HG03439 (cell line): ENCODE measurements at regions not wholly inside any gene's neighbourhood (a gene's known extent, or its start where the extent isn't known, plus 50 kb on each side); places are given as distances from the start of the nearest gene placed in this dataset.

ENCODE experiments used
- ATAC-seq: cut with Tn5 transposase; IDR thresholded peaks from one replicate; pipeline ENCODE4 v1.9.1; 2021; ENCODE audit warnings: mild to moderate bottlenecking, moderate library complexity; ENCODE audit not compliant: unreplicated experiment

DNA sequence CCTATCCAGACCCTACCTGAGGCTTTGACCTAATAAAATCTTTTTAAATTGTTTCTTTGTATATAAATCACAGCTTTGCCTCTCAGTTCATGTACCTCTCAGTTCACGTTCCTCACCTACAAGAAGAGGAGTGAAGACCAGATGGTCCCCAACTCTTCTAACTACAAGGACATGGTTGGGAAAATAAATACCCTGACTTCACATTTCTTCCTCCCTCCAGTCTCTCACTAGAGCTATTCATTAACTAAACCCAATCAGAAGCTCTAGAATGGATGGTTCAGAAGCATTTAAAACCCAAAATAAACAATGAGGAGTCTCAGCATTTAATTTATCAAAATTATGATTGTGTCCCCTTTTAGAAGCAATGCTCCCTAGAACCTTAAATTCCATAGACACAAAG lies 97.3 kb upstream of the AGTR1 start:
- ATAC-seq: no peak

DNA sequence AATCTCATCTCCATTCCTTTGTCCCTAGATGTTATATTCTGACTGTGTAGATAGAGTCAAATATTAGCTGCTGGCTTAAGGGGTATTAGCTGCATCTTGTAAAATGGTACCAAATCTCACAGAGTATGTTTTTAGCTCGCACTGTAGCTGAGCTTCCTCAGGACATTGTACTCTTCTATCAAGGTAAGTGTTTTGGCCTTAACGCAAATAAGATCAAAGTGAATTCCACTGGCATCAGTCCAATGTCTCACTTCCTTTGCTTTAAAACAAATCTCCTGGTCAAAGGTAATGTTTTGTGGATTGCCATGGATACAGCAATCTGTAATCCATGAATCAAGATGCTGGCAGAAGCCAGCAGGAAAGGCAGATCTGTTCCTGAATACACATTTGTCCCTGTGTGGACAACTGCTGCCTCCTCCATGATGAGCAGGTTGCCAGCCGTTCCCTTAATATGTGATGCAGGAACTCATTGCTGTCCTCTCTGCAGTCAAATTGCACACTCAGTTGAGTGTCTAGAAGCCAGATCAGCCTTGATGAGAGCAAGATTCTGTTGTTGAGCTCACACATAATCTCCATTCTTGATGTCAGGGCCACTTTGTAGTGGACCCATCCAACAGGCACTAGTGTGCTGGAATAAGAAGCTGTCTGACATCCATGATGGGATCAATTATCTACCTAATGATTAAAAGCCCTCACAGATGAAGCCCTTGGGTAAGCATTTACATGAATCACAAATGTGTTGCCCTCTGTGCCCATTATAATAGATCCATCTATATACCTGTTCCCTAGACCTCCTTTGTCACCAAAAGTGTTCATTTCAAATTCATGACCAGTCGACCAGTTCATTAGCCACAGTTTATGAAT lies 96.6 kb upstream of the AGTR1 start:
- ATAC-seq: no peak

DNA sequence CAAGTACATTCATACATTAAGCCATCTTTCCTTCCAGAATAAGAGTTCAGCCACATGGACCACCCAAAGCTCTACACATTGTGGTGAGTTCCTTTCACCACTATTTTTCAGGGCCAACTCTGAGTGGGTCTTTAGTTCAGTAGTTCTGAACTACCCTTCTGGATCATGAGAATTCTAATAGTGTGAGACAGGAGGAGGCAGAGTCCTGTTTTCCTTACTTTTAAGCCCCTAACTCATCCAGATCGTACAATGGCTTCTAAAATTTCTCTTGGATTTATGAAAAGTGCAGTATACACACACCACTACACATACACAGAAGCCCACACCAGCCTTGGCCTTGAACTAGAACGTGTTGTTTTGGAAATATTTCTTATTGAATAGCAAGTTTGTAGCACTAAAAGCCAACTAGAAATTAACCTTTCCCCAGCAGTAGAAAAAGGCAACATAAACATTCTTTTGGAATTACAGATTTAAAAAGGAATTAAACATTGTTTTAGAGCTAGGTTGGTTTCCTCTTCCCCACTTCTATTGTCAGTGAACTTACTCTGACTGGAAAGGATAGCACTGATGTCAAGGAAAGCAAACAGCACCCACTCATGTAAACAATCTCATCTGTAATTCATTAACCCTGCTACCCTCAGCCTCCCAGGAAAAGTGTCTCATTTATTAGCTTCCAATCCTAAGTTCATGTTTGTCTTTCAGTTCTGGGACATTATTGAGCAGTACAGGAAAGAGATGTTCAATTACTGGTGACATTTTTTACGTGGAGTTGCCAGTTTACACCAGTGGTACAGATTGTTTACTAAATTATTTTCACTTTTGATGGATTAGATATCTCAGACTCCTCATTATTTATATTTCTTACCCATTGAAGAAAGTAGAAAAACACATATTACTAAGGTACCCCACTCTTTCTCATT lies 95.7 kb upstream of the AGTR1 start:
- ATAC-seq: no peak

DNA sequence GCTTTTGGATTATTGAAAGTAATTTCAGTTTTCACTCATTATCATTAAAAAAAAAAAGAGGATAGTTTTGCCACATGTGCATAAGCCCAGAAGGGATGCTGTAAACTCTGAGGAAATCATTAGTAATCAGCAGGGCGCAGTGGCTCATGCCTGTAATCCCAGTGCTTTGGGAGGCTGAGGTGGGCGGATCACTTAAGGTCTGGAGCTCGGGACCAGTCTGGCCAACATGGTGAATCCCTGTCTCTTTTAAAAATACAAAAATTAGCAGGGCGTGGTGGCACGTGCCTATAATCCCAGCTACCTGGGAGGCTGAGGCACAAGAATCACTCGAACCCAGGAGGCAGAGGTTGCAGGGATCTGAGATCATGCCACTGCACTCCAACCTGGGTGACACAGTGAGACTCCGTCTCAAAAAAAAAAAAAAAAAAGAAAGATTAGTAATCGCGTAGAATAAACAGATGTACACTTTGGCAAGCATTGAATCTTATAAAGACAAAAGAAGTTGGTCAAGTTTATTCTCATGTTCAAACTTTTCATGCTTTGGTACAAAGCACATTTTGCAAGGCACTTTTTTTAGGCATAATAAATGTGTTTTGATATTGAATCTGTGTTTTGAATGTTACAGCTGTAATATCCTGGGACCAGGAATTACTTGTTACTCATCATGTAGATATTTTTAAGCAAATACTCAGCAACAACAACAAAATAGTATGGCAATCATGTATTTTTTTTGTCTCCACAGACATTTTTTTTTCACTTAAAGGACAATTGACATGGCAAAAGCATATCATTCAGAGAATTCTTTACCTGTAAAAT lies 93.2 kb upstream of the AGTR1 start:
- no peak for ATAC-seq

DNA sequence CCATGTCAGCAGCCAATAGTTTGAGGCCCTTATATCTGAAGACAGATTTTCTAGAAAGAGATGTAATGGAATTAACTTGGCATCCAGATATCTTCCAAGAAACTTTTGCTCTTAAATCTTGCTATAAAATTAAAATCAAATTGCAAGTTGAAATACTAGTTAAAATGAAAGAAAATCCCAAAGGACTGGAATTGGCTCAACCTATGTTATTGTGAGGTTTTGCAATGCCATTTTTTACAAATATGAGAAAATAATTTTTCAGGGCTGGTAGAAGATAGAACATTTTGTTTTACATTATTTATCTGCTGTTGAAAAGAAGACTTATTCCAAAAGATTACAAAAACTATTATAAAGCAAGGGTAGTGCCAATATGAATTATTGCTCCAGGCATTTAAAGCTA lies 92.2 kb upstream of the AGTR1 start:
- ATAC-seq: no peak

DNA sequence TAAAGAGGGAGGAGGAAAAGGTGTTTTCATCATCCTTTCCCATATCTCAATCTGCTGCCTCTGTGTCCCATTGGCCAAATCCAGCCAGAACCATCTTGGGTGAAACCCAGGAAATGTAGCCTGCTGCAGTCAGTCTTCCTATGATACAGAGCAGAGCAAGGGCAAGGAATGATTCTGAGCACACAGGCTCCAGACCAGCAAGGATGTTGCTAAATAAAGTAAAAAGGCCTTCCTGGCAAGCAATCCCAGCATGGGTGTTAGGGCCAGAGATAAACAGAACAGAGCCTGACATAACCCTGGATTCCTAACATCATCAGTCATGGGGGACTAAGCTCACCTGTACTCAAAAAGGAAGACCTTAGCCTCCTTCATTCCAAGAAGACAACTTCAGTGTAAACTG lies 90.7 kb upstream of the AGTR1 start:
- ATAC-seq: no peak

DNA sequence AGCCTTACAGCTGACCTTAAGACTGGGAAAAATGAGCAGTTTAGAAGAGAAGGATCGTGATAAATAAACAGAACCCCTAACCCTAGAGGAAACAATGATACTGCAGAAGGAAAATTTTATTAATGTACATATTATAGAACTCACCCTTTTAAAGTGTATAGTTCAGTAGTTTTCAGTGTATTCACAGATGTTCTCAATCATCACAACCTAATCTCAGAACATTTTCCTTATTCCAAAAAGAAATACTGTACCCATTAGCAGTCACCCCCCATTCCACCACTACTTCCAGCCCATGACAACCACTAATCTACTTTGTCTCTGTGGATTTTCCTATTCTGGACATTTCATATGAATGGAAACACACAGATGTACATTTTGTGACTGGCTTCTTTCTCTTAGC lies 90.2 kb upstream of the AGTR1 start:
- no peak for ATAC-seq

DNA sequence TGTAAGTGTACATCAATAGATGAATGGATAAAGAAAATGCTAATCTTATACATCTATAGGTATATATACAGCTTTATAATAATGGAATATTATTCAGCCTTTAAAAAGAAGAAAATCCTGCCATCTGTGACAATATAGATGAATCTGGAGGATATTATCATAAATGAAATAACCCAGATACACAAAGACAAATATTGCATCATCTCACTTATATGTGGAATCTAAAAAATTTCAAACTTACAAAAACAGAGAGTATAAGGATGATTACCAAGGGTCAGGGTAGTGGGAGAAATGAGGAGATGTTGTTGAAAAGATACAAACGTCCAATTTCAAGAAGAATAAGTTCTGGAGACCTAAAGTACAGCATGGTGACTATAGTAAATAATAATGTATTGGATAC lies 85.4 kb upstream of the AGTR1 start:
- no peak for ATAC-seq

DNA sequence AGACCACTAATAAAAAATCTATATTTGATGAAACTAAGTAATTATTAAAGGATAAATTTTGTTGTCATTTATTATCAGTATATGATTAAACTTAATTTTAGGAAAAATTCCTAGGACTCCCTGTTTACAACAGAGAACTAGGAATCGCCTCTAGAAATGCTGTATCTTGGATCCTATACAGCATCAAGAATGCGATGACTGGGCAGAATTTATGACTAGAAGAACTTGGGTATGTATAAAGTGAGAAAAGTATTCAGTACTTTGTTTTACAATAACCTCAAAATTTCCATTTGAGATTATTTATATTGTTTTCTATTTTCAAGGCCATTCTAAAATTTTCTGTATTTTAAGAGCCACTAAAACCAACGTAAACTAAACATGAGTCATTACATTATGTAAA lies 82.3 kb upstream of the AGTR1 start:
- ATAC-seq: no peak

DNA sequence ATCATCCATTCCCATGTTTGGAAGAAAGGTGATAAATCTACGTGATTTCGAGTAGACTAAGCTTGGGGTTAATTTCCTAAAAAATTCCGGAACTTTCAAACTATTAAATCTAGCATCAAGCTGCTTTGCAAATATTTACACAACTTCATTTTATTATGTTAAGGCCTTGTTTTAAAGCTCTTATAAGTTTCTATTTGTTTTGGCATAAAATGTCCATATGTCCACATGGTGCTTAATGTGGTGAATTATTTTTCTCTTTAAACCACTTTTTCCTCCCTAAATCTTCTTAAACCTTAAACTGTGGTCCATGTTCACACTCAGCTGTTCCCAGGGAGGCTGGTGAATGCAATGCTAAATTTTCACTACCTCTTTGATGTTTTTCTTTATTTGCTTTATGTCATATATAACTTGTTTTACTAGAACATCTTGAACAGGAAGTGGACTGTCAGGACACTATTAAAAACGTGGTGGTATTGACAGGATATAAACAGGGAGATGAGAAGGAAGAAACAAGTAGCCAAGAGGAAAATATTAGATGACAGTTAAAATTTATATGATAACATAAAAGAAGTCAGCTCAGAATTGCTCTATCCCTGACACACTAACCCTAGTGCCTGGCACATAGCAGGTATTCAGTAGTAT lies 72.5 kb upstream of the AGTR1 start:
- no peak for ATAC-seq

DNA sequence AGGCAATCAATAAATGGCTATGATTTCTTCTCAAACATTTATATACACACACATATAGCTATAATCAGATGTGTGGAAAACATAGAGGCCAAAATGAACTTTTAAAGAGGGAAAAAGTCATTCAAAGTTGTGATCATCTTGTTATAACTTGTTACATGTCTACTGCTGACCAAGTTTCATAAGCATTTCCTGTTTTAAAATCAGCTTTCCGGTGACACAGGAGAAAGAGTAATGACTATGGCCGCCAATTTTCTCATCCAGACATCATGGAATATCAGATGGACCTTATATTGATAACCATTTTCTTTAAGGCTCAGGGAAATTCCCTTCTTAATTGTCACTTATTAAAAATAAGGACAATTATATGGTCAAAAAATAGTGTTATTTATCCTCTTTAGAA lies 71.7 kb upstream of the AGTR1 start:
- ATAC-seq: no peak

DNA sequence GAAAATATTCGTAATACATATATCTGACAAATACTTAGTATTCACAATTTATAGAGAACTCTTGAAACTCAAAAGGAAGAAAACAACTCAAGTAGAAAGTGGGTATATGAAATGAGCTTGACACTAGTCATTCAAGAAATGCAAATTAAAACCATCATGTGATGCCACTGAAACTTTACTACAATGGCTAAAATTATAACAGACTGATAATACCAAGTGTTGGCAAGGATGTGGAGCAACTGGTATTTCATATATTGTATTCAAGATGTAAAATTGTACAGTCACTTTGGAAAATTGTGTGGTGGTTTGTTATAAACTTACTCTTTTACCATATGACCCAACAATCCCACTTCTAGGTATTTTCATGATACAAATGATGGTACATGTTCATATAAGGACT lies 68.7 kb upstream of the AGTR1 start:
- ATAC-seq: no peak

DNA sequence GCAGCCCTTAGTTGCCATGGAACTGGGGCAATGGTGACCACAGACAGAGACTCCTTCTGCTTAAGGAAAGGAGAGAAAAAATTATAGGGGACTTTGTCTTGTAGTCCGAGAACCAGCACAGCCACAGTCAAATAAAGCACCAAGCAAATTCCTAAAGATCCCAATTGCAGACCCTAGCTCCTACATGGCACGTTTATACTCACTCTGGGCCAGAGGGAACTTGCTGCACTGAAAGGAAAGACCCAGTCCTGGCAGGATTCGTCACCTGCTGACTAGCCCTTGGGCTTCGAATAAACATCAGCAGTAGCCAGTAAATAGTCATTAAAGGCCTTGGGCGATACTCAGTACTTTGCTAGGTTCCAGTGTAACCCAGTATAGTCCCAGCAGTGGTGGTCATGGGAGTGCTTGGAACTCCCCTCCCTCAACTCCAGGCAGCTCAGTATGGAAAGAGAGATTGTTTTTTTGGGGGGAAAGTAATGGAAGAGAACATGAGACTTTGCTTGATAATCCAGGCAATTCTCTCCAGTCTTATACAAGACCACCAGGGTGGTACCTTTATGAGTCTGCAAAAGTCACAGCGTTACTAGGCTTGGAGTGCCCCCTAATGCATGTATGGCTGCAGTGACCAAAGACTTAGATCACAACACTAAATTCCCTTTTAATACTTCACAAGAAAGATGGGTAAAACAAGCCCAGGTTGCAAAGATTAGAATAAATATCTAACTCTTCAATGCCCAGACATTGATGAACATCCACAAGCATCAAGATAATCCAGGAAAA lies 66.4 kb upstream of the AGTR1 start:
- ATAC-seq: no peak

DNA sequence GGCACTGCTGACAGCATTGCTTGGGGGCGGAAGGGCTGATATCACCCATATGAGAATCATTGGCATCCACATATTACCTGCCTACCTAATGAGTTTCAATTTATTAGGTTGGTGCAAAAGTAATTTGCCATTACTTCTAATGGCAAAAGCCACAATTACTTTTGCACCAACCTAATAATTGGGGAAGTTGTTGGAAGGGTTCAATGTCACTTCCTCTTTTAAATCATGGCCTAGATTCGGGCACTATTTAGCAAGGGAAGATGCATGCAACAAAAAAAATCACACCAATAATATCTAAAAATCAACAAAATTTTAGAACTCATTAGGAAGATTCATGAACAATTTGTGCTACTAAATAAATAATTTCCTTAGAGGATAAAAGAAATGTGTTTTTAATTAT lies 56.0 kb upstream of the AGTR1 start:
- no peak for ATAC-seq

DNA sequence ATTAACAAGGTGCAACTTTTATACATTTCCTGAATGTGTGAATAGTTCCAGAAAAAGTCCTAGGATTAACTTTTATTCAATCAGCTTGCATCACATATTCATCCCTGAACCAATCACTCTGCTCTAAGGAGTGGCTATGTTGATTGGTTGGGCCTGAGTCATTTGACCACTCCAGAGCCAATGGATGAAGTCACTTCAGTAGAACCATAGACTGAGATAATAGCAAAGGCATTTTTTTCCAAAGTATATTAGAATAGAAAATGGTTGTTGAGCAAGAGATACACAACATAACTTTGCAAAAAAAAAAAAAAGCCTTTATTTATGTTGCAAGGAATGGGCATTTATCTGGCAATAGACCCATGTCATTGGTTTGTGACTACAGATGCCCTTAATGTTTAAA lies 55.5 kb upstream of the AGTR1 start:
- ATAC-seq: no peak

DNA sequence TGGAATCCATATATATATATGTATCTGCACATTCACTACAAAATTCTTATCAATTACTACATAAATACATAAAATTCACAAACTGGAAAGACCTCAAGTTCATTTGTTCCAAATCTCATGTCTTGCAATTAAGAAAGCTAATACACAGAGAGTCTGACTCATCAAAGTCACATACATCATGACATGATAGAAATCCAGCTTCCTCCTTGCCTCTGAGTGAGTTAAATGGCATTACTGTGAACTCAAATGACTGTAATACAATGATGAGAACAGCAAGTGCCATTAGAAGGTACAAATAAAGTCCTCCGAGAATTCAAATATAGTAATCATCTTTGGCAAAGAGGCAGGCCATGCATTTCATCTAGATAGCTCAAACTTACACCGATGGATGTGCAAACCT lies 55.1 kb upstream of the AGTR1 start:
- ATAC-seq: no peak

DNA sequence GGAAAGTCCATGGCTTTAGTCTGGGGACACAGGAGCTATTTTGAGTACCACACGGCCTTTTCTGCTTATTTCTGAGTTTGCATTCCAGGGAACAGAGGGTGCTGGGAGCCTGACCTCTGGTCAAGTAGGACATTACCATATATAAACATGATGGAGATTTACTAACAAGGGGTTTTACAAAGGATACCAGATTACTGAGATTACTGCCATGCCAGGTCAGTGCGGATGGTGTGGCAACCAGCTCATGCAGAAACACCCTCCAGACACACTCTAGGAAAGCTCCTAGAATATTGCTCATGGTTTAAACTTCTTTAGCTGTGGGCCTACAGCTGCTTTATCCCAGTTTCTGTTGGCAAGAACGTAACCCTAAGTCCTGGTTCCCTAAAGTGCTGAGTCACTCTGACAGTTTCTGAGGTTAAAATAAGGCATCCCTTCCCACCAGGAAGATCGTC lies 54.3 kb upstream of the AGTR1 start:
- no peak for ATAC-seq

DNA sequence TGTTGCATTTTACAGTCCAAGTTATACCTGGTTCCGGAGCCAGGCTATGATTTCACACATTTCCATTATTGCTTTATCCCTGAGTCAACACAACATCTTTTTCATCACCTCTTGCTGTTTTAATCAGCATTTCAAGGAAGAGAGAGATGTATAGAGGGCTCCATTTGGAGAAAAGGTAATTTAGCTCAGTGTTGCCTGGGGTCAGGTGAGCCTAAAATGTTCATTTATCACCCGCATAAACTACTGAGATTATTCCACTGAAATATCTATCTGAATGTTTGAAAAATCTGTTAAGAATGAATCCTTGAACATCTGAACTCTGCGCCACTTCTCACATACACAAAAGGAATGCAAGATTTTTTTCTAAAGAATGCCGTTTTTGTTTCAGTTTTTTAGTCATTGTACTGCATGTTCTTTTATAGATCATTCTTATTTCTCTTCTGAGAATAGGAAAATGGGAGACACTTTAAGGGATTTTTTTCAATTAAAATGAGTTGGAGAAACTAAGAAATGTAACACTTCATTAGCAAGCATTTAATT lies 51.5 kb upstream of the AGTR1 start:
- no peak for ATAC-seq
